ENCODE measurements at regions not wholly inside any gene's neighbourhood (a gene's known extent, or its start where the extent isn't known, plus 50 kb on each side); places are given as distances from the start of the nearest gene placed in this dataset.

DNA sequence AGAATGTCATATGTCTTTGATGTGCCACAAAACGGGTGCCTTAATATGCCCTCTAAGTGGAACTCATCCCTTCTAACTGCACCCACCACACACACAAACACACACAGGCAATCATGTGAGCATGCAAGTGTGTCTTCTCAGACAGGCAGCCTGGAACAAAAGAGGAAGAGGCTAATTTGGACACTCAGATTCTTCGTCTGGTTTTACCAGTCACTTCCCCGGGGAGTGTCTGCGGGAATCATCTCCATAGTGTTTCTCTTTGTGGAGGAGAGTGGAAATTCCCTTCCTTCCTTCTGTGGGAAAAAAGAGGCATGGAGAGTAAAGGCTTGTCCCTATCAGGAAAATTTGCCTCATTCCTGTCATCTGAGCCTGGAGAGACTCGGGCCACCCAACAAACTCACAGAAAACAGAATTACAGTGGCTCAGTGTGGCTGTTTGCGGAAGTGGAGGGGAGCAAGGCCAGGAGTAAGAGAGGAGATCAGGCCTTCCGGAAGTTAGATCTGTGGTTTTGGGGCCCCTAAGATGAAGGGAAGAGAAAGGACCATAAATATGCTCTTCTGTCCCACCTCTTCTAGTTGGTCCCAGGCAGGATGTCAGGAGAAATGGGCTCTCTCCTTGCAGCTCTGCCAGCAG, 212.6 kb upstream of the SEMA6D start:
- 73% methylated on average over 7 of the region's 7 CpGs for WGBS
- no peak for TF ChIP-seq YY1 (IDR thresholded peaks at IDR 0.05)
- no peak for TF ChIP-seq NR2F2 (IDR thresholded peaks at IDR 0.05)
- TF ChIP-seq EGR1 (IDR thresholded peaks at IDR 0.05; ENCODE audit: low read depth in 2 of 2), result no peak
- no peak for TF ChIP-seq ATF3 (IDR thresholded peaks at IDR 0.05)
- no peak overlapping the region for H3K27ac ChIP-seq (ENCODE audit: low read depth in 1 of 2, low read length in 2 of 2)

GRCh38 chr15:47505712-47506328, 211.5 kb upstream of the SEMA6D start:
- TF ChIP-seq NR2F2 (IDR thresholded peaks at IDR 0.05) (no peak), FOXA1 (IDR thresholded peaks at IDR 0.05) (no peak)
- DNase-seq (ENCODE audit: low spot score), result no peak
- H3K36me3 ChIP-seq (ENCODE audit: control insufficient read depth in 4 of 4, insufficient read depth in 3 of 4, low read depth in 1 of 4, low read length in 3 of 4), result no peaks in the 10 kb centered on the region
- no peak overlapping the region for H3K27ac ChIP-seq (ENCODE audit: low read depth in 1 of 2, low read length in 2 of 2)
- no peaks in the 10 kb centered on the region for H3K9me3 ChIP-seq (ENCODE audit: control insufficient read depth in 4 of 4, low read length in 3 of 4)
- H3K27me3 ChIP-seq (ENCODE audit: control insufficient read depth in 4 of 4, insufficient read depth in 4 of 4, low read length in 3 of 4), result no peaks in the 10 kb centered on the region
- no peaks in the 10 kb centered on the region for H3K4me1 ChIP-seq (ENCODE audit: control insufficient read depth in 4 of 4, insufficient read depth in 4 of 4, low read length in 3 of 4)
- H3K4me3 ChIP-seq (ENCODE audit: low read depth in 1 of 3, low read length in 3 of 3), result no peak overlapping the region
- H3K9ac ChIP-seq (ENCODE audit: low read depth in 1 of 2, low read length in 2 of 2), result no peak overlapping the region
- WGBS, result 77% methylated on average over 6 of the region's 6 CpGs

More for the DNA sequence above, 212.6 kb upstream of the SEMA6D start:
- H3K9me3 ChIP-seq (ENCODE audit: control insufficient read depth in 4 of 4, low read length in 3 of 4), result no peaks in the 10 kb centered on the region
- no peaks in the 10 kb centered on the region for H3K4me1 ChIP-seq (ENCODE audit: control insufficient read depth in 4 of 4, insufficient read depth in 4 of 4, low read length in 3 of 4)
- H3K4me3 ChIP-seq (ENCODE audit: low read depth in 1 of 3, low read length in 3 of 3), result no peak overlapping the region
- no peak for DNase-seq (ENCODE audit: low spot score)
- H3K36me3 ChIP-seq (ENCODE audit: control insufficient read depth in 4 of 4, insufficient read depth in 3 of 4, low read depth in 1 of 4, low read length in 3 of 4), result no peaks in the 10 kb centered on the region
- no peak overlapping the region for H3K9ac ChIP-seq (ENCODE audit: low read depth in 1 of 2, low read length in 2 of 2)
- no peaks in the 10 kb centered on the region for H3K27me3 ChIP-seq (ENCODE audit: control insufficient read depth in 4 of 4, insufficient read depth in 4 of 4, low read length in 3 of 4)

DNA sequence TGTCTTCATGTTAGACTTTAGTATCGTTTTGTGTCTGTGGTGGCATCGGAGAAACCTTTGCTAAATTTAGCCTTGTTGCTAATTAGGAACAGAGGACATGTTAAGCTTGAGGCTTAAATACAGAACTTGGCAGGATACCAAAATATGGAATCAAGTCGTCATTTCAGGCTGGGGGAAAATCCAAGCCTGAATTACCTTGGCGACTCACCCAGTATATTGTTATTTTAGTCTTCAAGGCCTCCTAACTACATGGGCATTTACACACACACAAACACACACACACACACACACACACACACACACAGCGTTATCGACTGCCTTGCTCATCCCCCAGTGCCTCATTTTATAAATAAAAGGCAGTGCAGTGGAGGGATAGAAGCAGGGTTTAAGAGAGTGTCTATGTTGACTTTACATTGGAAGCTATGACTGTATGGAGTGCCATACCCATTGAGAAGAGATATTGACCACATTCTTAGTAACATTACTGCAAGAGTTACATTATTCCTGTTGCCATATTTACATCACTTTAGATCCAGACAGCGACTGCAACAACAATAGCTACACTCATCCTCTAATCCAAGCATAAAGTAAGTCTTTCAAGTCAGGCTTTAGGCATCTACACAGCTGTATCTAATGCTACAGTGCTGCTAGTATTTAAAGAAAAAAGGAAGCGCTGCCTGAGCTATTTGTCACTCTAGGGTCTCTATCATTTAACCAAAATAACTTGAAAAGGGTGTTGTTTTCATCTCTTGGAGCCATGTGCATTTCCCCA, 210.8 kb upstream of the SEMA6D start:
- H3K9me3 ChIP-seq (ENCODE audit: control insufficient read depth in 4 of 4, low read length in 3 of 4), result no peaks in the 10 kb centered on the region
- no peaks in the 10 kb centered on the region for H3K4me1 ChIP-seq (ENCODE audit: control insufficient read depth in 4 of 4, insufficient read depth in 4 of 4, low read length in 3 of 4)
- 77% methylated on average over 8 of the region's 8 CpGs for WGBS
- no peaks in the 10 kb centered on the region for H3K27me3 ChIP-seq (ENCODE audit: control insufficient read depth in 4 of 4, insufficient read depth in 4 of 4, low read length in 3 of 4)
- H3K36me3 ChIP-seq (ENCODE audit: control insufficient read depth in 4 of 4, insufficient read depth in 3 of 4, low read depth in 1 of 4, low read length in 3 of 4), result no peaks in the 10 kb centered on the region
- TF ChIP-seq EGR1 (IDR thresholded peaks at IDR 0.05; ENCODE audit: low read depth in 2 of 2) (no peak), ATF3 (IDR thresholded peaks at IDR 0.05) (no peak)
- H3K4me3 ChIP-seq (ENCODE audit: low read depth in 1 of 3, low read length in 3 of 3), result no peak overlapping the region
- no peak overlapping the region for H3K27ac ChIP-seq (ENCODE audit: low read depth in 1 of 2, low read length in 2 of 2)
- no peak for DNase-seq (ENCODE audit: low spot score)
- H3K9ac ChIP-seq (ENCODE audit: low read depth in 1 of 2, low read length in 2 of 2), result no peak overlapping the region

DNA sequence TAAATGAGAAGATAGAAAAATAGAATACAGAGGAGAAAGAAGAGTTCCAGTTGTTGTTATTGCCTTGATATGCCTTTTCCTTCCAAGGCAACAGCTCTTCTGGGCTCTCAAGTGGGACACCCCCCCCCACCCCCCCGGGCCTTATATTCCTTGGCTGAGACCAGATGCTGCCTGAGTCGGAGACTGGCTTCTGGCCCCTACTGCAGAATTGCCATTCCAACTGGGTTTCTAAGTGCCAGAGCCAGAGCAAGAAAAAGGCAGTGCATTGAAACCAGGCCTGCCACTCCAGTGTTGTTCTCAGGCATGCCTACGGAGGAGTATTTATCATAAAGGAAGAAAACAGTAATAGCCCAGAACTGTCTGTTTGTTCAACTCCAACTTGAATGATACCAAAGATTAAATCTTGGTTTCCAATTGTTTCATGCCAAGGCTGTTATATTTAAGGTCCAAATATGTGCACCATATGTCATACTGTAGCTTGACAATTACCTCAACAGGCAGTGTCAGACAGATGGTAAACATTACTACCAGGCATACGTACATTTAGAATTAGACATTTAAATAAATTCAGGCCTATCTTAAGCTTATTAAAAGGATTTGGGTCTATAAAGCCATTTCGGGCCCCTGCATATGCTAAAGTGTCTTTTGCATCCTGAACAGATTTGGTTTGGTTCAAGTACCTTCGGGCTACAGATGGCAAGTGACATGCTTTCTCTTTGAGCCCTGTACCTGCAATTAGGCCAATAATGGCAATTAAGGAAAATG, 209.9 kb upstream of the SEMA6D start:
- no peaks in the 10 kb centered on the region for H3K9me3 ChIP-seq (ENCODE audit: control insufficient read depth in 4 of 4, low read length in 3 of 4)
- WGBS, result 91% methylated on average over 6 of the region's 6 CpGs
- H3K36me3 ChIP-seq (ENCODE audit: control insufficient read depth in 4 of 4, insufficient read depth in 3 of 4, low read depth in 1 of 4, low read length in 3 of 4), result no peaks in the 10 kb centered on the region
- no peak for TF ChIP-seq RXRA (IDR thresholded peaks at IDR 0.05)
- TF ChIP-seq, protein P1, sequence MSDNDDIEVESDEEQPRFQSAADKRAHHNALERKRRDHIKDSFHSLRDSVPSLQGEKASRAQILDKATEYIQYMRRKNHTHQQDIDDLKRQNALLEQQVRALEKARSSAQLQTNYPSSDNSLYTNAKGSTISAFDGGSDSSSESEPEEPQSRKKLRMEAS (IDR thresholded peaks at IDR 0.05), result no peak
- TF ChIP-seq REST (IDR thresholded peaks at IDR 0.05), result no peak
- TF ChIP-seq GABPA (IDR thresholded peaks at IDR 0.05 in 1 of 2, conservative IDR thresholded peaks at IDR 0.05 in 1 of 2), result no peak
- TF ChIP-seq RAD21 (IDR thresholded peaks at IDR 0.05), result no peak
- no peak for TF ChIP-seq YY1 (IDR thresholded peaks at IDR 0.05)
- TF ChIP-seq CTCF (IDR thresholded peaks at IDR 0.05; ENCODE audit: low read depth, low read length, missing input control), result no peak
- TF ChIP-seq HNF4A (conservative IDR thresholded peaks at IDR 0.05), result no peak
- no peak overlapping the region for H3K4me3 ChIP-seq (ENCODE audit: low read depth in 1 of 3, low read length in 3 of 3)
- no peak overlapping the region for H3K9ac ChIP-seq (ENCODE audit: low read depth in 1 of 2, low read length in 2 of 2)
- no peak overlapping the region for H3K27ac ChIP-seq (ENCODE audit: low read depth in 1 of 2, low read length in 2 of 2)
- H3K4me1 ChIP-seq (ENCODE audit: control insufficient read depth in 4 of 4, insufficient read depth in 4 of 4, low read length in 3 of 4), result no peaks in the 10 kb centered on the region
- H3K27me3 ChIP-seq (ENCODE audit: control insufficient read depth in 4 of 4, insufficient read depth in 4 of 4, low read length in 3 of 4), result no peaks in the 10 kb centered on the region
- no peak for DNase-seq (ENCODE audit: low spot score)
